Activated naive CD4-positive, alpha-beta T cell treated with anti-CD3 and anti-CD28 coated beads for 36 hours (primary cell): ENCODE measurements at regions not wholly inside any gene's neighbourhood (a gene's known extent, or its start where the extent isn't known, plus 50 kb on each side); places are given as distances from the start of the nearest gene placed in this dataset.
A peak's percentile ranks its signal among the peaks of the same experiment; 100 is the strongest.

Source experiments
- CTCF ChIA-PET: fragments of 350-600 bp; sonication (Branson Sonifier 250); formaldehyde crosslinking; loops from one replicate; lab custom pipeline; 2021; ENCODE audit warnings: antibody characterized with exemption; lab: Charles Lee
- DNase-seq: peaks from one replicate; pipeline ENCODE4 v3.0.0-alpha.2; 2020
- H3K27ac Mint-ChIP-seq: one replicate; pipeline ENCODE4 v1.8.0; 2021; ENCODE audit warnings: mild to moderate bottlenecking, mixed read lengths
- H3K27me3 Mint-ChIP-seq: one replicate; pipeline ENCODE4 v1.8.0; 2021; ENCODE audit warnings: low read depth, mixed read lengths
- H3K36me3 Mint-ChIP-seq: one replicate; pipeline ENCODE4 v1.8.0; 2021; ENCODE audit warnings: low read depth, mixed read lengths
- H3K4me1 Mint-ChIP-seq: one replicate; pipeline ENCODE4 v1.8.0; 2021; ENCODE audit warnings: low read depth, mixed read lengths
- H3K4me3 Mint-ChIP-seq: one replicate; pipeline ENCODE4 v1.8.0; 2021; ENCODE audit warnings: mild to moderate bottlenecking, moderate library complexity, mixed read lengths
- H3K9me3 Mint-ChIP-seq: one replicate; pipeline ENCODE4 v1.8.0; 2021; ENCODE audit warnings: mixed read lengths
- intact Hi-C: fragments of 100-400 bp; cut with micrococcal nuclease; formaldehyde crosslinking; loops from one replicate; pipeline ENCODE4 v1.15.1; 2023

DNA sequence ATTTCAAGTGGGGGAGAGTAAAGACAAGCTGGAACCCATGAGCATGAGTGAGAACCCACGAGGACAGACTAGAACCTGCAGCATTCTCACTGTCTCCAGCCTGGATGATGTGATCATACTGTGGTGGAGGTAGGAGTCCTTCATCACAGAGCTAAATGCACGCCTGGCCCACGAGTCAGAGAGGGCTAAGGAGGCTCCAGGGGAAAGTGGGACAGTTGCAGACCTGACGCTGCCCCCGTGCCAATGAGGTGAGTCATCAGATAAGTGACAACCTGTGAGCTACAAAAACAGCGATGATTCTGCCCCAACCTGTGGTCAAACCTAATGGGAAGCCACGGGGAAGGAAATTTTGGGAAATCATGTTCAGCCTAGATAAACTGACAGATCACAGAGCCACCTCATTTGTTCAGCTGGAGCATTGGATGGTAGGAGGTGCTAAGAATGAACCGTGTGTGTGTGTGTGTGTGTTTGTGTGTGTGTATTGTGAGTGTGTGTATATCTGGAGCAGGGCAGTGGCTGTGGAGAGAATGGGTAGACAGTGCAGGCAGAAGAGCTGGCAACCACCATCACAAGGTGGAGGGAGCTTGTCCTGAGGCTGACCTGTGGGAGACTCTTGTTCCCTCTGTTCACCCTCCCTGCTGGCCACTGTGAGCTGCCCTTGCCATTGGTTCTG, 131.8 kb downstream of the UTP18 start:
- intact Hi-C loops, result no loop called here
- Mint-ChIP-seq H3K4me1 (peaks cover 3% of the 10 kb centered on the region), H3K4me3 (no peak overlapping the region), H3K27me3 (no peaks in the 10 kb centered on the region), H3K36me3 (no peaks in the 10 kb centered on the region), H3K9me3 (no peaks in the 10 kb centered on the region), H3K27ac (no peak overlapping the region)
- CTCF ChIA-PET, result interaction anchor here (0.7 to 2.4 kb wide), 3 partner anchors 20 to 144 kb away, joined by 4 to 7 read pairs (median 6); no protein-coding TSS in a partner anchor
- no peak for DNase-seq

DNA sequence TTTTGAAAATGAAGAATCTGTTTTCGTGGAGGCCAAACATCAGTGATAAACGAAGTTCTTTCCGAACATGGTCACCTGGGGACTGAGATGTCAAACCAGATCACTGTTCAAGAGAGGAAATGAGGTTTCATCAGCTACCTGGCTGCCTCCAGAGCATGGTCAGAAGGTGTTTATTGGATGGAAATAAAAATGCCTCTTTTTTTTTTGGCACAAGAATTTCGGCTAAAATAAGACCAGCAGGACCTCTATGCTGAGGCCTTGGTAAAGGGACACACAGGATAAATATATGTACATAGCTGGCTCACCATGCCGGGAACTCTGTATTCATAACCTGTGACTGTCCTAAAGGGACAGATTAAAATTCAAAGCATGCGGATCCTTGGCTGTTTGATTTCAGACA, 135.3 kb downstream of the UTP18 start:
- H3K27me3 Mint-ChIP-seq, result no peaks in the 10 kb centered on the region
- no peak overlapping the region for H3K4me3 Mint-ChIP-seq
- H3K36me3 Mint-ChIP-seq, result no peaks in the 10 kb centered on the region
- H3K4me1 Mint-ChIP-seq, result no peaks in the 10 kb centered on the region
- no peak overlapping the region for H3K27ac Mint-ChIP-seq
- H3K9me3 Mint-ChIP-seq, result no peaks in the 10 kb centered on the region
- intact Hi-C loops, result no loop called here
- DNase-seq, result no peak
- CTCF ChIA-PET, result no interaction called here

DNA sequence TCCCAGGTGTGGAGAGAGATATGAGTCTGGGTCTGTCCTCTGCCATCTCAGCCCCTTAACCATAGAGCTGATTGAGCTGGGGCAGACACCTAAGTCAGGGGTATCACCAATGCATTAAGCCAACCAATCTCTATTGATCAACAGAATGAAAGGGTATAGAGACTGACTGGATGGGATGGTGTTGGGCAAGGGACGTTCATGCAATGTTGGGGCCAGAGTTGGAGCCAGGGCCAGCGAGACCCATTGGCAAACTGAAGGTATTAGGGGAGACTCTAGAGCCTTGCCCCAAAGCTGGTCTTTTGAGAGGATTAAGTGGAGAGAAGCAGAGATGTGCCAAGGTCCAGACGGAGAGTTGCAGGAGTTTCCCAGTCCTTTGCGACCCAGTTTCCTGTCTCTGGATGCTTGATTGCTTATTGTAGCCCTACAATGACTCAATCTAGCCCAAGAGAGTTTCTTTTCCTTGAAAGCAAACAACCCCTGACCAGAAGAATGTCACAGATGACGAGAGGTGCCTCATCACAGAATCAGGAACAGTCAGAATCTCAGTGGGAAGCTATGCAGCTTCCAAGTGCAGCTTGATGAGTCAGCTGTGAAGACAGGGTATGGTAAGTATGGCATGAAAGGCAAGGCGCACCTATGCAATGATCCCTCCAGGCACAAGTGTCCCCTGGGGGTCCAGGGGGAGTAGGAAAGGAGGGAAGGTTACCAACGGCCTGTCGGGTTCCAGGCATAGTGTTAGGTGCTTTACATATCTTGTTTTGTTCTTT, 137.2 kb downstream of the UTP18 start:
- no peak overlapping the region for H3K4me3 Mint-ChIP-seq
- no peaks in the 10 kb centered on the region for H3K4me1 Mint-ChIP-seq
- H3K9me3 Mint-ChIP-seq, result no peaks in the 10 kb centered on the region
- H3K27me3 Mint-ChIP-seq, result no peaks in the 10 kb centered on the region
- no peak for DNase-seq
- H3K27ac Mint-ChIP-seq, result no peak overlapping the region
- H3K36me3 Mint-ChIP-seq, result no peaks in the 10 kb centered on the region
- intact Hi-C loops, result no loop called here
- CTCF ChIA-PET, result no interaction called here

DNA sequence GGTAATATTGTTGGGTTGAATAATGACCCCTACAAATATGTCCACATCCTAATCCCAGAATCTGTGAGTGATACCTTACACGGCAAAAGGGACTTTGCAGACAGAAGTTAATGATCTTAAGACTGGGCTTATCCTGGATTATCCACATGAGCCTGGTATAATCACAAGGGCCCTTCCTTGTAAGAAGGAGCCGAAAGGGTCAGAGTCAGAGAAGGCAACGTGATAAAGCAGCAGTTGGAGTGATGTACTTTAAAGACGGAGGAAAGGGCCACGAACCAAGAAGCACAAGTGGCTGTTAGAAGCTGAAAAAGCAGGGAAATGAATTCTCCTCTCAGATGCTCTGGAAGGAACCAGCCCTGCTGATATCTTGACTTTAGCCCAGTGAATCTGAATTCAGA, 137.8 kb downstream of the UTP18 start:
- Mint-ChIP-seq H3K9me3 (no peaks in the 10 kb centered on the region), H3K27ac (no peak overlapping the region), H3K27me3 (no peaks in the 10 kb centered on the region), H3K4me3 (no peak overlapping the region), H3K4me1 (no peaks in the 10 kb centered on the region), H3K36me3 (no peaks in the 10 kb centered on the region)
- intact Hi-C loops, result no loop called here
- CTCF ChIA-PET, result no interaction called here
- DNase-seq, result no peak

DNA sequence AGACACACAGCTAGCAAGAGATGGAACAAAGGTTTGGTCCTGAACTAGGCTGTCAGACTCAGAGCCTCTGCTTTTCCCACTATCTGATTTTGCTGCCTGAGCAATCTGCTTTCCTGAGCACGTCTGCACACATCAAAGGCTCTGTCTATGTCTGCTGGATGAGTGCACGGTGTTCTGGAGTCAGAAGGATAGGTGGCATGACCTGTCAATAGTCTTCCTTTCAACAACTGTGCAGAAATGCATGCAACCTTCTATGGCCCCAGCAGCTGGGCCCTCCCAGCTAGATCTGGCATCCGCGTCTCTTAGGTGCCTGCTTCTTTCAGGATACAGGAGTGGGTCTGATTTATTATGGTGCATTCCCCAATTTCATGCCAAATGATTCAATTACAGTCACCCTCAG, 138.3 kb downstream of the UTP18 start:
- H3K27me3 Mint-ChIP-seq, result no peaks in the 10 kb centered on the region
- no peaks in the 10 kb centered on the region for H3K36me3 Mint-ChIP-seq
- no peak for DNase-seq
- intact Hi-C loops, result no loop called here
- CTCF ChIA-PET, result no interaction called here
- no peaks in the 10 kb centered on the region for H3K9me3 Mint-ChIP-seq
- H3K4me1 Mint-ChIP-seq, result no peaks in the 10 kb centered on the region
- H3K27ac Mint-ChIP-seq, result no peak overlapping the region
- H3K4me3 Mint-ChIP-seq, result no peak overlapping the region

DNA sequence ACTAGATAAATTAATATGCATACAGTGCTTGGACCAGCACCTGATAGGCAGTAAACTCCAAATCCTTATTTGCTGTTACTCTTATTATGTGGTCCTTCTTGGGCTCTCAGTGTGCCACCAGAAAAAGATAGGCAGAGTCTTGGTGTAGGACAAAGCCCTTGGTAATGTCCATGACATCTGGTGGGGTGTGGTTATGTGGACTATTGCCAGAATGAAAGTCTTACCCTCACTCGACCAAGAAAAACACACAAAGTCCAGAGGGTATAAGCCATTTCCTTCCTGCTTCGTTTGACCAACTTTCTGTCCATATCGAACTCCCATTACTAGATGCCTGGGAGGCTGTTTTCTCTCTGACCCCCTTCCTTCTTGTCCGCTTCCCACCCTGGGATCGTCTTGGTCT, 140.9 kb downstream of the UTP18 start:
- Mint-ChIP-seq H3K4me1 (no peaks in the 10 kb centered on the region), H3K27ac (no peak overlapping the region), H3K36me3 (no peaks in the 10 kb centered on the region), H3K9me3 (no peaks in the 10 kb centered on the region), H3K27me3 (no peaks in the 10 kb centered on the region), H3K4me3 (no peak overlapping the region)
- intact Hi-C loops, result no loop called here
- CTCF ChIA-PET, result no interaction called here
- no peak for DNase-seq

DNA sequence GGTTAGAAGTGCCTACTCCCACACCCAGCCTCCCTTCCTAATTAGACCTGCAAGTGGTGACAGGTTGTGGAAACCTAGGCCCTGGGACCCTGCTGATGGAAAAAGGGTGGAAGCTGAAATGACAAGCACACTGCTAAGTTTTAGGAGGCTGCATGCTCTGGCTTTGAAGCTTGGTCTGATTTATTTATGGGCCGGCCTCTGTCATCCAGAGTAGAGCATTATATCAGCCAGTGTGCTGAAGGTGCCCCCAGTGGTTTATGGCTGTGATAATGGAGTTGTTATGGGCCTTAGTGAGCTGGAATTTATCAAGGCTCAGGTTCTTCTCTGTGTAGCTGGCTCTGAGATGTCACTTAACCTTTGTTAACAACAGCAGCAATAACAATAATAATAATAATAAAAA, 142.6 kb downstream of the UTP18 start:
- no peaks in the 10 kb centered on the region for H3K27me3 Mint-ChIP-seq
- CTCF ChIA-PET, result interaction anchor here (0.8 to 2.2 kb wide), 3 partner anchors 17 to 59 kb away, joined by 3 to 7 read pairs (median 4); no protein-coding TSS in a partner anchor
- intact Hi-C loops, result no loop called here
- DNase-seq, result no peak
- H3K4me3 Mint-ChIP-seq, result no peak overlapping the region
- no peak overlapping the region for H3K27ac Mint-ChIP-seq
- no peaks in the 10 kb centered on the region for H3K9me3 Mint-ChIP-seq
- no peaks in the 10 kb centered on the region for H3K4me1 Mint-ChIP-seq
- H3K36me3 Mint-ChIP-seq, result no peaks in the 10 kb centered on the region

DNA sequence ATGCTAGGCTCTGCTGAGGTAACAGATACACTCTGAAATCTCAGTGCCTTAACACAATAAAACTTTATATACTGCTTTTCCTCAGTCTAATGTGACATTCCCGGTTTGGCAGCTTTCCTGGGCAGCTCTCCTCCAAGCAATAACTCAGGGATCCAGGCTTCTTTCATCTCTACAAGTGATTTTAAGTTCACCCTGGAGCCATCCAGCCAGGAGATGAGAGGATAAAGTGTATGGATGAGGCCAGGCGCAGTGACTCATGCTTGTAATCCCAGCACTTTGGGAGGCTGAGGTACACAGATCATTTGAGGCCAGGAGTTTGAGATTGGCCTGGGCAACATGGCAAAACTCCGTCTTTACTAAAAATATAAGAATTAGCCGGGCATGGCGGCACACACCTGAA, 147.2 kb downstream of the UTP18 start:
- no peaks in the 10 kb centered on the region for H3K9me3 Mint-ChIP-seq
- no peaks in the 10 kb centered on the region for H3K27me3 Mint-ChIP-seq
- no peak overlapping the region for H3K4me3 Mint-ChIP-seq
- CTCF ChIA-PET, result no interaction called here
- intact Hi-C loops, result no loop called here
- H3K4me1 Mint-ChIP-seq, result no peaks in the 10 kb centered on the region
- H3K27ac Mint-ChIP-seq, result no peak overlapping the region
- H3K36me3 Mint-ChIP-seq, result no peaks in the 10 kb centered on the region
- DNase-seq, result no peak

DNA sequence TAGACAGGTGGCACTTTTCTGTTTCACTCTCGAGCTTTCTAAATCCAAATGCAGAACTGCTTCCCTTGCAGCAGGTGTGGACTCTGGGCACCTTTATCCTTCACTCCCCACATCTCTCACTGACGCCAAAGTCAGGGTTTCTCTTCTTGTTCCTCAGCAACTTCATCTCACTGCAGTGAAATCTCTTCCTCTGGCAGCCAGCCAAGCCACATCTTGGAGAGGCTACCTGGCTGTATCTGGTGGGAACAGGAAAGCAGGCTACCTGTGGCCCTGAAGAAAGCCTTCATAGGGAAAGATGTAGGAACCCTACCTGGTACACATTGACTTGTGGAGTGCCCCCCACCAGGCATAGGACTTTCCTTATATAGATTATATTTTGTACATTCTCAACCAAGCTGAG, 159.1 kb downstream of the UTP18 start:
- no peaks in the 10 kb centered on the region for H3K27me3 Mint-ChIP-seq
- peaks cover 34% of the 10 kb centered on the region for H3K4me1 Mint-ChIP-seq
- DNase-seq, result no peak
- H3K9me3 Mint-ChIP-seq, result no peaks in the 10 kb centered on the region
- intact Hi-C loops, result no loop called here
- CTCF ChIA-PET, result interaction anchor here (1.1 kb wide), 2 partner anchors 16 to 43 kb away, joined by 3 to 4 read pairs; no protein-coding TSS in a partner anchor
- H3K4me3 Mint-ChIP-seq, result no peak overlapping the region
- H3K36me3 Mint-ChIP-seq, result no peaks in the 10 kb centered on the region
- no peak overlapping the region for H3K27ac Mint-ChIP-seq

DNA sequence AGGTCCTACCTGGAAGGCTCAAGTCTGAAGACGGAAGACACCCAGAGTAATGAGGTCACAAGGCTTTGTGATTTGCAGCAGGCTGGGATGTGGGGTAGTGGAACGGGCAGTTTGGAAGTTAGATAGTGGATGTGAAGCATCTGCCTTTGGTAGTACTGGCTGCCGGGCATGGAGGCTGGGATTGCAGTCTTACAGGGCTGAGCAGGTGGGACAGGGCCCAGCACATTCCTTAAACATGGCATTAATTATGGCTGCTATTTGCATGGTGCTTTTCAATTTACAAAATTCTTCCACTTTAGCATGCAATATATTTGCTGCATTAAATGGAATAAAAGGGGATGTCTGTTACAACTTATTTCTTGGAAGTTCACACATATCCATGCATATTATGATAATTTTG, 161.2 kb downstream of the UTP18 start:
- Mint-ChIP-seq H3K4me1 (peaks cover 43% of the 10 kb centered on the region), H3K4me3 (no peak overlapping the region), H3K9me3 (no peaks in the 10 kb centered on the region), H3K27ac (no peak overlapping the region), H3K36me3 (no peaks in the 10 kb centered on the region), H3K27me3 (no peaks in the 10 kb centered on the region)
- intact Hi-C loops, result no loop called here
- CTCF ChIA-PET, result no interaction called here
- no peak for DNase-seq

DNA sequence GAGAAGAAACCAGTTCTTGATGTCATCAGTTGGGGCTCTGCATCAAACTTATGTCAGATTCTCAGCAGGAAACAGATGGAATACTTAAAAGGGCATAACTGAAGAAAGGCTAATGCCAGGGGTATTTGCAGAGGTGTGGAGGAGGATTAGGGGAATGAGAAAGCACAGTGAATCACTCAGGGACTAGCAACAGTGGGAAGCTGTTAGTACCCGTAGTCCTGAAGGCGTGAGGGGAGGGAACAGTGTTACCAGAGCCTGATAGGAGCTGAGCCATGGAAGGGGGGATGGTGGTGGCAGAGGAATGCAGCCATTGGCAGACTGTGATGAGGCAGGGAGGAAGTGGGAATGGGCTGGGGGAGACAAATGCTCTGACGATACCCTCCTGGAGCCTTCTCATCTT, 162.3 kb downstream of the UTP18 start:
- no peaks in the 10 kb centered on the region for H3K27me3 Mint-ChIP-seq
- no peaks in the 10 kb centered on the region for H3K36me3 Mint-ChIP-seq
- DNase-seq, result no peak
- no peak overlapping the region for H3K4me3 Mint-ChIP-seq
- CTCF ChIA-PET, result interaction anchor here (1.2 to 1.7 kb wide), 2 partner anchors 38 to 50 kb away, joined by 5 to 6 read pairs; no protein-coding TSS in a partner anchor
- no peak overlapping the region for H3K27ac Mint-ChIP-seq
- H3K4me1 Mint-ChIP-seq, result peaks cover 51% of the 10 kb centered on the region
- intact Hi-C loops, result no loop called here
- no peaks in the 10 kb centered on the region for H3K9me3 Mint-ChIP-seq

DNA sequence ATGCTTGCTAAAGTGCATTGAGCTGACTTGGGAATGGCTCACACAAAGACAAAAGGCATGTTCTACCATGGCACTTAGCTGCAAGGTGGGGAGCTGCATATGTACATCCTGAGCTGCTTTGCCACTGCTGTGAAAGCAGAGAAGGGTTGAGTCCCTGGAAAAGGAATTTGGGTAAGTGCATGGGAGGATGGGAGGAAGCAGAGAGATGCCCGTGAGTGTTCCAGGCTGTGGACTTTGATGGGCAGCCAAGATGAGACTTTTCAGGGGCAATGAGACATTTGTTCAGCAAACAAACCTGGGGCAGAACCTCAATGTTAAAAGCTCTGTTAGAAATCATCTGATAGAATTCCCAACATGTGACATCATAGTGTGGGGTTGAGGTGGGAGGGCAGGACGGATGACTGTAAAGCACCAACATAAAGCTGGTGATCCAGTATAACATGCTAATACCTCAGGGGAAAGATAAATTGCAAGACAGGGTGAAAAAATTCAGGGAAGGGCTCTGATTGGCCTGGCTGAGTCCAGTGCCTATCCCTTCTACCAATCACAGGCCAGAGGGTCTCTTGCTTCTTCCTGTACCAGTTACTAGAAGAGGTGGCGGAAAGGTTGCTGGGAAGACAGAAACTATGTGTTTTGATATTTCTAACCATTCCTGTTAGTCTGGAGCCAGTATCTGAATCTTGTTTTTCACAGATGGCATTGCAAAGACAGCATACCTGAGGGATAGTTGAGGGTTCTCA, 163.2 kb downstream of the UTP18 start:
- Mint-ChIP-seq H3K27me3 (no peaks in the 10 kb centered on the region), H3K36me3 (no peaks in the 10 kb centered on the region), H3K4me1 (peaks cover 53% of the 10 kb centered on the region), H3K27ac (peak overlapping the region; percentile 11), H3K9me3 (no peaks in the 10 kb centered on the region), H3K4me3 (no peak overlapping the region)
- CTCF ChIA-PET, result interaction anchor here (0.7 to 1.7 kb wide), 3 partner anchors 9 to 51 kb away, joined by 3 to 6 read pairs (median 5); no protein-coding TSS in a partner anchor
- intact Hi-C loops, result no loop called here
- DNase-seq, result no peak
